ENCODE measurements at regions not wholly inside any gene's neighbourhood (a gene's known extent, or its start where the extent isn't known, plus 50 kb on each side); places are given as distances from the start of the nearest gene placed in this dataset.
"Not testable (repeated sequence)": the region's sequence is repeated elsewhere in the genome, so short reads cannot be mapped to it uniquely, and the experiment has no call there.

DNA sequence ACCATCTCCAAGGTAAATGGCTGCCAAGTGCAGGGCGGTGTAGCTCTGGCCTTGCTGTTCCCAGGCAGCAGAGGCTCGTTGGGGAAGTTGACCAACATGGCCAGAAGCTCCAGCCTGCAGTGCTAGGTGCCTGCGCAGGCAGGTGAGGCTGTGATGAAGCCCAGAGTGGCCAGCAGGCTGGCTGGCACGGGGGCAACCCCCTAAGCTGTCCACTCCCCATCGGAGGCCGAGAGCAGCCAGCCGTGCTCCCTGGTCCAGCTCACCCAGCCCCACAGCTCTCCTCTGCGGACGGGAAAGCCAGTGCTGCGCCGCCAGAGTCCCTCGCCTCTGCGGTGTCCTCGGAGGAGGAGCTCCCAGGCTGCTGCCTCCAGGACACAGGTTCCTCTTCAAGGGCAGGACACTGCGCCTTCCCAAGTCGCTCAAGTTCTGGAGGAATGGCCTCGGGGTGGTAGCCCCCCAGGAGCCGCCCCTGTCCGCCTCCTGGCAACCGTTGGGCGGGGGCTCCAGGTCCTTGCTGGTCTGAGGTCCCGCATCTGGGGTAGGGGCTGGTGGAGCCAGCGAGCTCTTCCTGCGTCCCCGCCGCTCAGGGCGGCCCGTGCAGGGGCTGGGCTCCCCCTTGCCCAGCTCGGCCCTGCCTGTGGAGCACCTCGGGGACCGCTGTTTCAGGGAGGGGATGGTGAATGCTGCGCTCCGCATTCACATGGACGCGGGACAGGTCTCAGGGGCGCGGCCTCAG, 1438.1 kb upstream of the TPTE start:
- H3K36me3 Mint-ChIP-seq (ENCODE audit: low read depth); H3K27me3 ChIP-seq (ENCODE audit: control insufficient read depth, insufficient read depth, low read length, poor library complexity, severe bottlenecking); H3K27ac ChIP-seq (ENCODE audit: low read depth, low read length); H3K27me3 Mint-ChIP-seq (ENCODE audit: insufficient read depth); DNase-seq; H3K36me3 ChIP-seq (ENCODE audit: control insufficient read depth, insufficient read depth, low read length); H3K4me3 Mint-ChIP-seq; H3K4me3 ChIP-seq (ENCODE audit: low read length); H3K9me3 ChIP-seq (ENCODE audit: control insufficient read depth, low read length); H3K4me1 Mint-ChIP-seq; H3K9ac ChIP-seq (ENCODE audit: extremely low read depth, low read length, poor library complexity, severe bottlenecking); H3K27ac Mint-ChIP-seq; H3K4me1 ChIP-seq (ENCODE audit: control insufficient read depth, insufficient read depth, low read length); H3K9me3 Mint-ChIP-seq: not testable (repeated sequence)
- 45% methylated on average over 5 of the region's 37 CpGs; no CpG with 5 or more reads in 1 of the 2 experiments for WGBS, 2 experiments (ENCODE audit: insufficient coverage in 1 of 2, insufficient read length in 1 of 2)

DNA sequence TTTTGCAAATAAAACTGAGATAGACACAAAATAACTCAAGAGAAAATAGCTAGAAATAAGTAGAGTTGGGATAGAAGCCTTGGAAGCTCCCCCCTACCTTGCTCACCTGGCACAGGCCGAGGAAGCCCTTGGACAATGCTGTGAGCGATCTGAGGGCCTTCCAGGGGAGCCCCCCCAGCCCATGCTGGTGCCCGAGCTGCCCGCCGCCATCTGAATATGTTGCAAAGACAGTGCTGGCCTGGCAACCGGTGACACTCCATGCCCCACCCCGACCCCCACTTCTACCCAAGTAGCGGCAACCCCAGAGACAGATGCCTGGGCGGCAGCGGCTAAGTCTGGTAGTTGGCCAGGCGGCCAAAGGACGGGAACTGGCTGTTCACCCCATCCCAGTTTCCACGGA, 1435.1 kb upstream of the TPTE start:
- H3K36me3 Mint-ChIP-seq (ENCODE audit: low read depth); H3K9ac ChIP-seq (ENCODE audit: extremely low read depth, low read length, poor library complexity, severe bottlenecking); H3K4me3 Mint-ChIP-seq; H3K4me1 ChIP-seq (ENCODE audit: control insufficient read depth, insufficient read depth, low read length); H3K36me3 ChIP-seq (ENCODE audit: control insufficient read depth, insufficient read depth, low read length); H3K9me3 Mint-ChIP-seq; DNase-seq; H3K27ac Mint-ChIP-seq; H3K4me1 Mint-ChIP-seq; H3K4me3 ChIP-seq (ENCODE audit: low read length); H3K27me3 Mint-ChIP-seq (ENCODE audit: insufficient read depth); H3K27me3 ChIP-seq (ENCODE audit: control insufficient read depth, insufficient read depth, low read length, poor library complexity, severe bottlenecking); H3K27ac ChIP-seq (ENCODE audit: low read depth, low read length); H3K9me3 ChIP-seq (ENCODE audit: control insufficient read depth, low read length): not testable (repeated sequence)
- 50% methylated on average over 2 of the region's 13 CpGs; no CpG with 5 or more reads in 1 of the 2 experiments for WGBS, 2 experiments (ENCODE audit: insufficient coverage in 1 of 2, insufficient read length in 1 of 2)

DNA sequence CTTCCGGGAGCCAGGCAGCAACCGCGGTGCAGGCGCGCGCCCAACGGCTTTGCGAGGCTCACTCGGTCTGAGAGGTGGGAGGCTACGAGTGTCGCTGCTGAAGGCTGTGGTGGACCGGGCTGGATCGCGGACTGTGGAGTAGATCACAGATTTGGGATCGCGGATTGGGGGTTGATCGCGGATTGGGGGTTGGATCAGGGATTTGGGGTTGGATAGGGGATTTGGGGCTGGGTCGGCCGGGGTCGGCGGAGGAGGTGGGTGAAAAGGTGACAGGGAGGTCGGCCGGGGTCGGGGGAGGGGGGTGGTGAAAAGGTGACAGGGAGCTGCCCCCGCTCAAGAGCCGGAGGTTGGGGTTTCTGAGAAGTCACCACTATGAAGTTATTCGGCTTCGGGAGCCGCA, 1433.6 kb upstream of the TPTE start:
- not testable (repeated sequence) for H3K4me3 ChIP-seq (ENCODE audit: low read length); H3K36me3 ChIP-seq (ENCODE audit: control insufficient read depth, insufficient read depth, low read length); H3K27ac ChIP-seq (ENCODE audit: low read depth, low read length); H3K27me3 ChIP-seq (ENCODE audit: control insufficient read depth, insufficient read depth, low read length, poor library complexity, severe bottlenecking); H3K4me3 Mint-ChIP-seq; H3K4me1 Mint-ChIP-seq; H3K9me3 ChIP-seq (ENCODE audit: control insufficient read depth, low read length); H3K4me1 ChIP-seq (ENCODE audit: control insufficient read depth, insufficient read depth, low read length); H3K9ac ChIP-seq (ENCODE audit: extremely low read depth, low read length, poor library complexity, severe bottlenecking); H3K9me3 Mint-ChIP-seq; H3K27me3 Mint-ChIP-seq (ENCODE audit: insufficient read depth); DNase-seq; H3K36me3 Mint-ChIP-seq (ENCODE audit: low read depth); H3K27ac Mint-ChIP-seq
- WGBS, 2 experiments (ENCODE audit: insufficient coverage in 1 of 2, insufficient read length in 1 of 2), result 98% methylated on average over 5 of the region's 30 CpGs; no CpG with 5 or more reads in 1 of the 2 experiments

DNA sequence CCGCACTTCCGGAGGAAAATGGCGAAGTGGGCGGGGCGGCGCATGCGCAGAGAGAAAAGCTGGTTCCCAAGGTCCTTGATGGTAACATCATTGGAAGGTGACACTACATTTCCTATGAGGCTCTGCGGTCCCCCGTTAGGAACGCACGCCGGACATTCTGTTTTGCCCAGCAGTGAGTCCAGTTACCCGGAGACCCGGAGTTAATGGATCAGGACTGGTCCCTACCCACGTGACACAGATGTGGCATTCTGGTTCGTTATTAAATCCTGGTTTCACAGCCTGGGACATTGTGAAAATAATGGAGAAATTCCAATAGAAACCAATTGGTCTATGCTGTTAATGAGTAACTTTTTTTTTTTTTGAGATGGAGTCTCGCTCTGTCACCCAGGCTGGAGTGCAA, 1391.6 kb upstream of the TPTE start:
- DNase-seq; H3K4me3 ChIP-seq (ENCODE audit: low read length); H3K36me3 Mint-ChIP-seq (ENCODE audit: low read depth); H3K4me3 Mint-ChIP-seq; H3K9me3 Mint-ChIP-seq; H3K9me3 ChIP-seq (ENCODE audit: control insufficient read depth, low read length); H3K4me1 ChIP-seq (ENCODE audit: control insufficient read depth, insufficient read depth, low read length); H3K27me3 ChIP-seq (ENCODE audit: control insufficient read depth, insufficient read depth, low read length, poor library complexity, severe bottlenecking); H3K36me3 ChIP-seq (ENCODE audit: control insufficient read depth, insufficient read depth, low read length); H3K27ac ChIP-seq (ENCODE audit: low read depth, low read length); H3K27me3 Mint-ChIP-seq (ENCODE audit: insufficient read depth); H3K9ac ChIP-seq (ENCODE audit: extremely low read depth, low read length, poor library complexity, severe bottlenecking); H3K27ac Mint-ChIP-seq; H3K4me1 Mint-ChIP-seq: not testable (repeated sequence)
- no CpG with 5 or more reads among the region's 17 CpGs for WGBS, 2 experiments (ENCODE audit: insufficient coverage in 1 of 2, insufficient read length in 1 of 2)

DNA sequence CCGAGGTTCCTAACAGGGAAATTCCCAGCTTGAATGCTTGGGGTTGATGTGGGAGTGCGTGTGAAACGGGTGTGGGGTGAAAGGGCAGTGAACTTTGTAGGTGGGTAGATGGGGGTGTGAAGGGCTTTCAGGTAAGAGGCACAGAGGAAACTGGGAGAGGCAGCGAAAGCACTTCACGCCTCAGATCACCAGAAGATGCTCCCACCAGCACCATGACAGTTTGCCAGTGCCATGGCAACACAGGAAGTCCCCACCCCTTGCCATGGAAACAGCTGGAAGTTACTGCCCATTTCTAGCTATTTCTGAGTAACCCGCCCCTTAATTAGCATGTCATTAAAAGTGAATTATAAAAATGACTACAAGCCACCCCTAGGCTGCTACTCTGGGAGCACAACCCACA, 1390.6 kb upstream of the TPTE start:
- not testable (repeated sequence) for H3K27ac ChIP-seq (ENCODE audit: low read depth, low read length); H3K9me3 Mint-ChIP-seq; H3K27ac Mint-ChIP-seq; H3K4me3 Mint-ChIP-seq; H3K27me3 Mint-ChIP-seq (ENCODE audit: insufficient read depth); DNase-seq; H3K9me3 ChIP-seq (ENCODE audit: control insufficient read depth, low read length); H3K27me3 ChIP-seq (ENCODE audit: control insufficient read depth, insufficient read depth, low read length, poor library complexity, severe bottlenecking); H3K4me1 Mint-ChIP-seq; H3K4me1 ChIP-seq (ENCODE audit: control insufficient read depth, insufficient read depth, low read length); H3K36me3 ChIP-seq (ENCODE audit: control insufficient read depth, insufficient read depth, low read length); H3K36me3 Mint-ChIP-seq (ENCODE audit: low read depth); H3K4me3 ChIP-seq (ENCODE audit: low read length); H3K9ac ChIP-seq (ENCODE audit: extremely low read depth, low read length, poor library complexity, severe bottlenecking)
- WGBS, 2 experiments (ENCODE audit: insufficient coverage in 1 of 2, insufficient read length in 1 of 2), result 52% methylated on average over 2 of the region's 6 CpGs; no CpG with 5 or more reads in 1 of the 2 experiments

Measured in endodermal cell (in vitro differentiated cells).